ENCODE measurements at regions not wholly inside any gene's neighbourhood (a gene's known extent, or its start where the extent isn't known, plus 50 kb on each side); places are given as distances from the start of the nearest gene placed in this dataset.
A peak's percentile ranks its signal among the peaks of the same experiment; 100 is the strongest.

DNA sequence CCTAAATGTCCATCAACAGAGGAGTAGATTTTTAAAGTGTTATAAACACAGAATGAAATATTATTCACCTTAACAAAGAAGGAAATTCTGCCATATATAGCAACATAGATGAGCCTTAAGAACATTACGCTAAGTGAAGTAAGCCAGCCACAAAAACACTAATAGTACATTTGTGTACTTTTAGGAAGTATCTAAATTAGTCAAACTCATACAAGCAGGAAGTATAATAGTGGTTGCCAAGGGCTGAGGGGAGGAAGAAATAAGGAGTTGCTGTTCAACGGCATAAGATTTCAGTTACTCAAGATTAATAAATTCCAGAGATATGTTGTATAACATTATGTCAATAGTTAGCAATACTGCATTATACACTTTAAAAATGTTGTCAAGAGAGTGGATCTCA, 181.7 kb upstream of the ZC3H12C start:
- TF ChIP-seq CTCF (IDR thresholded peaks at IDR 0.05) = no peak
- DNase-seq (ENCODE audit: extremely low spot score, unreplicated experiment) = no peak
- H3K9me3 Mint-ChIP-seq (ENCODE audit: unreplicated experiment) = peaks cover 22% of the 10 kb centered on the region
- peaks cover 17% of the 10 kb centered on the region for H3K4me1 Mint-ChIP-seq (ENCODE audit: unreplicated experiment)
- H3K27me3 Mint-ChIP-seq (ENCODE audit: unreplicated experiment) = peaks cover 9% of the 10 kb centered on the region
- no peaks in the 10 kb centered on the region for H3K36me3 Mint-ChIP-seq (ENCODE audit: unreplicated experiment)
- H3K27ac Mint-ChIP-seq (ENCODE audit: unreplicated experiment) = no peak overlapping the region
- no peak overlapping the region for H3K4me3 Mint-ChIP-seq (ENCODE audit: unreplicated experiment)

DNA sequence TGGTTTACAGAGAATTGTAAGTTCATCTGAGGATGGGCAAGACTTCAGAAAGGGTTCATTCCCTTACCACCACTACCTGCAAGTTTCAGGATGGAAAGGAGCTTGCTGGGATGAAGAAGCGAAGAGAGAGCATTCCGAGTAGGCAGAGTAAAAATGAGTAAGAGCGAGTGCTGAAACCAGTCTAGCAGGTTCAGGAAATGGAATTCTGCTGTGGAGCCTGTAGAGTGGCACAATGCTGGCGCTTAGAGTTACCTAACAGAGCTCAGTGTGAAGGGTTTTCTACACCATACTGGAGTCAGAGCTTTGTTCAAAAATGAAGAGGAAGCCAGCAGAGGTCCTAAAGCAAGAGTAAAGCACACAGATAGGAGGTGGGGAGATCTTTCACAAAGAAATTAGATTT, 179.2 kb upstream of the ZC3H12C start:
- no peak for TF ChIP-seq CTCF (IDR thresholded peaks at IDR 0.05)
- DNase-seq (ENCODE audit: extremely low spot score, unreplicated experiment) = no peak
- peaks cover 17% of the 10 kb centered on the region for H3K9me3 Mint-ChIP-seq (ENCODE audit: unreplicated experiment)
- H3K4me3 Mint-ChIP-seq (ENCODE audit: unreplicated experiment) = no peak overlapping the region
- no peak overlapping the region for H3K27ac Mint-ChIP-seq (ENCODE audit: unreplicated experiment)
- no peaks in the 10 kb centered on the region for H3K36me3 Mint-ChIP-seq (ENCODE audit: unreplicated experiment)
- no peaks in the 10 kb centered on the region for H3K27me3 Mint-ChIP-seq (ENCODE audit: unreplicated experiment)
- H3K4me1 Mint-ChIP-seq (ENCODE audit: unreplicated experiment) = peaks cover 17% of the 10 kb centered on the region

DNA sequence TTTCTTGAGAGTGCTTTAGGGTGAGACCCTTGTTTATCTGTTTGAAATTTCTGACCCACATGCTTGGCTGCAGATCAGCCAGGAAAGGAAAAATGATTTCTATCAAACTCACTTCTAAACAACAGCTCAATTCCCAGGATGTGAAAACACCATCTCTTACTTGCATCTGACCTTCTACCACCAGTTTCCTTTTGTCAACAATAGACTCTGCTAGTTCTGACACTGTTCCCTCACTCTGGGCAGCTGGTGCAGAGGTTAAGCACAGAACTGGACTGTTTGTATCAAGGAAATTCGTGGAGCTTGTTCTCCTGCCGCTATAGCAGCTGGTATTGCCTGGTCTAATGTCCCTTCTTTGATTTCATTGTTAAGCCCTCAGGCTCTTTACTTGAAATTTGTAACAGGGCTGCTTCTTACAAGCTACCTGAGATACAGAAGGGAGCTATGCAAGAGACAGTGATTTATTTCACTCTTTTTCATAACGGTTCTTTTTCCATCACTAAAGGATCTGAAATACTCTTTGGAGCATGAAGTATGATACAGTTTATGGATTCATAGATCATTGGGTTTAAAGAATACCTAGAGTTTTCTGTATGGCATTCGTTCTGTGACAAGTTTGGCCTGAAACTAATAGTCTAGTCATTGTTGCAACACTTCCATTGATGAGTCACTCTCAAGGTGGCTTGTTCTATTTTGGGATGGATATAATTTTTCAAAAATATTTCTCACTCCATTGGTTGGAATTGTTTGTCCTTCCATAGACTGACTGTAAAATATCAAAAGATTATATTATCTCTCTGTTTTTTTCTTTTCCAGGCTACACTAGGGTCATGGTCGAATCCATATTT, 178.2 kb upstream of the ZC3H12C start:
- Mint-ChIP-seq H3K4me3 (ENCODE audit: unreplicated experiment) (no peak overlapping the region), H3K9me3 (ENCODE audit: unreplicated experiment) (peaks cover 23% of the 10 kb centered on the region), H3K27ac (ENCODE audit: unreplicated experiment) (peak overlapping the region; percentile 48), H3K36me3 (ENCODE audit: unreplicated experiment) (no peaks in the 10 kb centered on the region), H3K27me3 (ENCODE audit: unreplicated experiment) (no peaks in the 10 kb centered on the region), H3K4me1 (ENCODE audit: unreplicated experiment) (peaks cover 17% of the 10 kb centered on the region)
- no peak for TF ChIP-seq CTCF (IDR thresholded peaks at IDR 0.05)
- DNase-seq (ENCODE audit: extremely low spot score, unreplicated experiment) = no peak

- DNase-seq (ENCODE audit: extremely low spot score, unreplicated experiment) = no peak
- no peaks in the 10 kb centered on the region for H3K4me1 Mint-ChIP-seq (ENCODE audit: unreplicated experiment)
- no peaks in the 10 kb centered on the region for H3K27me3 Mint-ChIP-seq (ENCODE audit: unreplicated experiment)
- no peak overlapping the region for H3K27ac Mint-ChIP-seq (ENCODE audit: unreplicated experiment)
- peaks cover 25% of the 10 kb centered on the region for H3K9me3 Mint-ChIP-seq (ENCODE audit: unreplicated experiment)
- no peak for TF ChIP-seq CTCF (IDR thresholded peaks at IDR 0.05)
- peaks cover 2% of the 10 kb centered on the region for H3K36me3 Mint-ChIP-seq (ENCODE audit: unreplicated experiment)
- no peak overlapping the region for H3K4me3 Mint-ChIP-seq (ENCODE audit: unreplicated experiment)
Measured at GRCh38 chr11:109926941-109927340, 166.3 kb upstream of the ZC3H12C start.

GRCh38 chr11:109929308-109929707, 163.9 kb upstream of the ZC3H12C start:
- peaks cover 2% of the 10 kb centered on the region for H3K36me3 Mint-ChIP-seq (ENCODE audit: unreplicated experiment)
- no peaks in the 10 kb centered on the region for H3K4me1 Mint-ChIP-seq (ENCODE audit: unreplicated experiment)
- no peaks in the 10 kb centered on the region for H3K27me3 Mint-ChIP-seq (ENCODE audit: unreplicated experiment)
- H3K9me3 Mint-ChIP-seq (ENCODE audit: unreplicated experiment) = peaks cover 25% of the 10 kb centered on the region
- no peak overlapping the region for H3K27ac Mint-ChIP-seq (ENCODE audit: unreplicated experiment)
- H3K4me3 Mint-ChIP-seq (ENCODE audit: unreplicated experiment) = no peak overlapping the region
- DNase-seq (ENCODE audit: extremely low spot score, unreplicated experiment) = no peak
- TF ChIP-seq CTCF (IDR thresholded peaks at IDR 0.05) = no peak

Data from osteocyte (in vitro differentiated cells).